ENCODE measurements at regions not wholly inside any gene's neighbourhood (a gene's known extent, or its start where the extent isn't known, plus 50 kb on each side); places are given as distances from the start of the nearest gene placed in this dataset.
"Not testable (repeated sequence)": the region's sequence is repeated elsewhere in the genome, so short reads cannot be mapped to it uniquely, and the experiment has no call there.

- no peak overlapping the region for H2BK20ac ChIP-seq (ENCODE audit: low read depth, low read length, poor library complexity, severe bottlenecking)
- no peak overlapping the region for H3K9ac ChIP-seq (ENCODE audit: extremely low read depth, insufficient read length, low read length)
- no peaks in the 10 kb centered on the region for H4K20me1 ChIP-seq (ENCODE audit: control insufficient read depth, insufficient read depth, insufficient read length)
- no peak overlapping the region for H2AK5ac ChIP-seq (ENCODE audit: insufficient read length, low read length)
- no peaks in the 10 kb centered on the region for H3K23me2 ChIP-seq (ENCODE audit: insufficient read length, low read depth, low read length, poor library complexity, severe bottlenecking)
- no peaks in the 10 kb centered on the region for H3K79me1 ChIP-seq (ENCODE audit: insufficient read depth, low read depth, low read length, poor library complexity, severe bottlenecking)
- no peak overlapping the region for H4K5ac ChIP-seq (ENCODE audit: insufficient read length, low read depth, low read length)
- H3K56ac ChIP-seq (ENCODE audit: insufficient read length, low read depth, low read length), result no peak overlapping the region
- no peak overlapping the region for H3K4ac ChIP-seq (ENCODE audit: low read depth, low read length)
- no peak overlapping the region for H3K4me2 ChIP-seq (ENCODE audit: insufficient read depth, insufficient read length, low read length)
- H3K23ac ChIP-seq (ENCODE audit: insufficient read length, low read depth, low read length), result no peak overlapping the region
- no peak overlapping the region for H3K27ac Mint-ChIP-seq
- H3K4me3 Mint-ChIP-seq, result no peak overlapping the region
- no peak for DNase-seq
- H3K79me2 ChIP-seq (ENCODE audit: insufficient read depth, low read length), result no peaks in the 10 kb centered on the region
- H2BK120ac ChIP-seq (ENCODE audit: low read depth, low read length, poor library complexity, severe bottlenecking), result no peak overlapping the region
- no peaks in the 10 kb centered on the region for H3K9me3 Mint-ChIP-seq
- H3T11ph ChIP-seq (ENCODE audit: low read length), result no peak overlapping the region
- no peaks in the 10 kb centered on the region for H3K4me1 ChIP-seq (ENCODE audit: insufficient read depth, low read length)
- no peak overlapping the region for H3K18ac ChIP-seq (ENCODE audit: insufficient read length, low read depth, low read length)
- no peak overlapping the region for H3K14ac ChIP-seq (ENCODE audit: insufficient read depth, low read length)
- H2BK5ac ChIP-seq (ENCODE audit: insufficient read length, low read length), result no peak overlapping the region
- no peaks in the 10 kb centered on the region for H3K27me3 Mint-ChIP-seq (ENCODE audit: low read depth)
- H3K9me3 ChIP-seq (ENCODE audit: control insufficient read depth, low read depth, low read length), result no peaks in the 10 kb centered on the region
- no peak overlapping the region for H3K27ac ChIP-seq (ENCODE audit: insufficient read length, low read depth, low read length)
- H3K4me1 Mint-ChIP-seq, result no peaks in the 10 kb centered on the region
- no peak overlapping the region for H4K8ac ChIP-seq (replicated peaks; ENCODE audit: insufficient read length, low read depth, low read length)
- TF ChIP-seq CTCF (conservative IDR thresholded peaks at IDR 0.05), result no peak
- H2BK12ac ChIP-seq (ENCODE audit: insufficient read length, low read depth, low read length), result no peak overlapping the region
- no peaks in the 10 kb centered on the region for H3K36me3 Mint-ChIP-seq (ENCODE audit: insufficient read depth in 1 of 3, low read depth in 3 of 3)
- H2AFZ ChIP-seq (ENCODE audit: low read length), result no peak overlapping the region
- H3K27me3 ChIP-seq (ENCODE audit: insufficient read depth, low read length), result no peaks in the 10 kb centered on the region
- H4K91ac ChIP-seq (ENCODE audit: insufficient read length, low read depth, low read length), result no peak overlapping the region
- no peak overlapping the region for H2BK15ac ChIP-seq (ENCODE audit: low read depth, low read length)
Measured at GRCh38 chr6:81948861-81949260, 196.4 kb upstream of the TENT5A start.

- not testable (repeated sequence) for H3K4me1 ChIP-seq (ENCODE audit: insufficient read depth, low read length); H3T11ph ChIP-seq (ENCODE audit: low read length); H3K9me3 ChIP-seq (ENCODE audit: control insufficient read depth, low read depth, low read length); H2BK20ac ChIP-seq (ENCODE audit: low read depth, low read length, poor library complexity, severe bottlenecking); H3K14ac ChIP-seq (ENCODE audit: insufficient read depth, low read length); DNase-seq; H3K79me1 ChIP-seq (ENCODE audit: insufficient read depth, low read depth, low read length, poor library complexity, severe bottlenecking); H3K23me2 ChIP-seq (ENCODE audit: insufficient read length, low read depth, low read length, poor library complexity, severe bottlenecking); H4K8ac ChIP-seq (replicated peaks; ENCODE audit: insufficient read length, low read depth, low read length); H2AK5ac ChIP-seq (ENCODE audit: insufficient read length, low read length); H3K27ac ChIP-seq (ENCODE audit: insufficient read length, low read depth, low read length); H3K9me3 Mint-ChIP-seq; H4K20me1 ChIP-seq (ENCODE audit: control insufficient read depth, insufficient read depth, insufficient read length); H3K4me1 Mint-ChIP-seq; H3K23ac ChIP-seq (ENCODE audit: insufficient read length, low read depth, low read length); H2BK12ac ChIP-seq (ENCODE audit: insufficient read length, low read depth, low read length); H3K79me2 ChIP-seq (ENCODE audit: insufficient read depth, low read length); H3K4ac ChIP-seq (ENCODE audit: low read depth, low read length); H3K9ac ChIP-seq (ENCODE audit: extremely low read depth, insufficient read length, low read length); H3K27ac Mint-ChIP-seq; H2AFZ ChIP-seq (ENCODE audit: low read length); H2BK5ac ChIP-seq (ENCODE audit: insufficient read length, low read length); H3K27me3 ChIP-seq (ENCODE audit: insufficient read depth, low read length); H2BK120ac ChIP-seq (ENCODE audit: low read depth, low read length, poor library complexity, severe bottlenecking); H3K36me3 Mint-ChIP-seq (ENCODE audit: insufficient read depth in 1 of 3, low read depth in 3 of 3); H4K5ac ChIP-seq (ENCODE audit: insufficient read length, low read depth, low read length); H3K27me3 Mint-ChIP-seq (ENCODE audit: low read depth); H3K4me3 Mint-ChIP-seq; H2BK15ac ChIP-seq (ENCODE audit: low read depth, low read length); H3K18ac ChIP-seq (ENCODE audit: insufficient read length, low read depth, low read length); H4K91ac ChIP-seq (ENCODE audit: insufficient read length, low read depth, low read length); H3K4me2 ChIP-seq (ENCODE audit: insufficient read depth, insufficient read length, low read length); H3K56ac ChIP-seq (ENCODE audit: insufficient read length, low read depth, low read length)
- no CpG with 5 or more reads among the region's 4 CpGs for WGBS (ENCODE audit: extremely low coverage, insufficient read length, low lambda C conversion rate)
Measured at GRCh38 chr6:81948196-81948595, 195.7 kb upstream of the TENT5A start.

Measured in H9 (cell line).